ENCODE measurements at regions not wholly inside any gene's neighbourhood (a gene's known extent, or its start where the extent isn't known, plus 50 kb on each side); places are given as distances from the start of the nearest gene placed in this dataset.

DNA sequence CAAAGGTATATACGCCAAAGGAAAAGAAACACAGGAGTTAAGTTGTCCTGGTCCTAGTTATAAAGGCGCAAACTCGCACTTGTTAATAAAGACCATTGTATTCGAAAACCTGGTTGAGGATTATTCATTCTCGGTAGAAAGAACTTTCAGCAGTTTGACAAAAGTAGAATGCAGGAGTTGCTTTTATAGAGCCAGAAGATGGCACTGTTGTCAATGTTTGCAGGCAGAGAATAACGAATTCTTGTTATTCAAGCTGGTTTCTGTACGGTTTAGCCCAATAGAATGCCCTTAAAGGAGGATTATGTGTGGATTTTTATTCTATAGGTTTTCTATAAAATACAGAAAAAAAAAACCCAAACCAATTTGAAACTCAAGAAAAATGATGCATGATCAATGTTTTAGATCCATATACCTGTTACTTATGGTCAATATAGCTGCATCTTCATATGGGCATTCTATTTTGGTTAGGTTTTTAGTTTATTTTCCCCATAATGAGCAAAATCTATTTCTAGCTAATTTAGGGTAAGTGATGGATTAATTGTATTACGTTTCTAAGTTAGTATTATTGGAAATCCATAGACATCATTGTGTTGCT is 510.3 kb downstream of the PLCL1 start:
- H3K27ac ChIP-seq: no peak overlapping the region
- CTCF ChIA-PET: interaction anchor here (0.6 to 2.3 kb wide), 22 partner anchors 9 to 1597 kb away, joined by 3 to 10 read pairs (median 4); no protein-coding TSS in a partner anchor
- peak; percentile 14 for DNase-seq (ENCODE audit: low spot score)
- TF ChIP-seq, protein P1, sequence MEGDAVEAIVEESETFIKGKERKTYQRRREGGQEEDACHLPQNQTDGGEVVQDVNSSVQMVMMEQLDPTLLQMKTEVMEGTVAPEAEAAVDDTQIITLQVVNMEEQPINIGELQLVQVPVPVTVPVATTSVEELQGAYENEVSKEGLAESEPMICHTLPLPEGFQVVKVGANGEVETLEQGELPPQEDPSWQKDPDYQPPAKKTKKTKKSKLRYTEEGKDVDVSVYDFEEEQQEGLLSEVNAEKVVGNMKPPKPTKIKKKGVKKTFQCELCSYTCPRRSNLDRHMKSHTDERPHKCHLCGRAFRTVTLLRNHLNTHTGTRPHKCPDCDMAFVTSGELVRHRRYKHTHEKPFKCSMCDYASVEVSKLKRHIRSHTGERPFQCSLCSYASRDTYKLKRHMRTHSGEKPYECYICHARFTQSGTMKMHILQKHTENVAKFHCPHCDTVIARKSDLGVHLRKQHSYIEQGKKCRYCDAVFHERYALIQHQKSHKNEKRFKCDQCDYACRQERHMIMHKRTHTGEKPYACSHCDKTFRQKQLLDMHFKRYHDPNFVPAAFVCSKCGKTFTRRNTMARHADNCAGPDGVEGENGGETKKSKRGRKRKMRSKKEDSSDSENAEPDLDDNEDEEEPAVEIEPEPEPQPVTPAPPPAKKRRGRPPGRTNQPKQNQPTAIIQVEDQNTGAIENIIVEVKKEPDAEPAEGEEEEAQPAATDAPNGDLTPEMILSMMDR (conservative IDR thresholded peaks at IDR 0.05; ENCODE audit: low read depth): peak; percentile 70
- POLR2A ChIA-PET (ENCODE audit: low non-redundant PET): no interaction called here

DNA sequence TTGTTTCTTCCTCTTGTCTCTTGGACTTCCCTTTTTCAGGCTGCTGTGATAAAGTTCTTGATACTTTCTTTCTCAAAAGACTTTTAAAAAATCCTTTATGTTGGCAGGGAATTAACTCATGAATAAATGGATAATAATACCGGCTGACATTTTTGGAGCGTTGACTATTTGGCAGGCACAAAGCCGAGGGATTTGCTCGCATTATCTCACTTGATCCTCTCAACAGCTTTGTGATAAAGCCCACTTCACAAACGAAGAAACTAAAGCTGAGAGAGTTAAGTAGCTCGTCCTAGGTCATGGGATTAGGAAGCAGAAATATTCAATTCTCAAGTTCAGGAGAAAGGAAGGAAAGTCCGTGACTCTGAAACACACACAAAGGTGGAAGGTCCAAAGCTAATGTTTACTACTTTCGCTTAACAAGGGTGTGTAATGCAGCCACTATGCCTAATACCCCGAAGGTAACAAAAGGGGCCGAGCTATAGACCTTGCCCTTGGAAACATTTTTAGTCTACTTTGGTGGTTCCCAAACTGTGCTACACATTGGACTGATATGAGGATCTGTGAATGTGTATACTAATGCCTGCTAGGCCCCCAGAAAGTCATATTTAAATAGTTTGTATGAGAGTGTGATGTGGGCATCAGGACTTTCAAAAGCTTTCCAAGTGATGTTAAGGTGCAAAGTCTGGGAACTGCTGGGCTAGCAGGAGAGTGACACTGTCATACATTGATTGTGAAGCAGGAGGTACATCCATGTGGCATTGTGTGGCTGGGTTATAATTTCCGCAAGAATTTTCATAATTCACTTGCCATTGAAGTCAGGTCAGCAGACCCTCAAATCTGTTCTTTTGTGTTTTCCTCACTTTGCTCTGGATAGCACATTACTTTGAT is 508.4 kb downstream of the PLCL1 start:
- DNase-seq (ENCODE audit: low spot score): no peak
- ChIA-PET CTCF (interaction anchor here (0.5 to 2.3 kb wide), 6 partner anchors 16 to 1427 kb away, joined by 3 to 10 read pairs (median 4); no protein-coding TSS in a partner anchor), POLR2A (ENCODE audit: low non-redundant PET) (no interaction called here)
- no peak overlapping the region for H3K27ac ChIP-seq
- TF ChIP-seq, protein P1 (conservative IDR thresholded peaks at IDR 0.05; ENCODE audit: low read depth): no peak

DNA sequence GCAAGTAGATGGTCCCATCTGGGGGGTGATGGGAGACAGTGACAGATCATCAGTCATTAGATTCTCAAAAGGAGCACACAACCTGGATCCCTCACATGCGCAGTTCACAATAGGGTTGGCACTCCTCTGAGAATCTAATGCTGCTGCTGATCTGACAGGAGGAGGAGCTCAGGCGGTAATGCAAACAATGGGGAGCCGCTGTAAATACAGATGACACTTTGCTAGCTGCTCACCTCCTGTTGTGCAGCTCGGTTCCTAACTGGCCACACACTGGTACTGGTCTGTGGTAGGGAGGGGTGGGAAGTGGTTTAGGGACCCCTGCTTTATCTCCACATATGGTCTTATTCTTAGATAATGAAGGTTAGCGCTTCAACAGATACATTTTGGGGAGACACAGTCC is 506.6 kb downstream of the PLCL1 start:
- TF ChIP-seq, protein P1 (conservative IDR thresholded peaks at IDR 0.05; ENCODE audit: low read depth): no peak
- no peak overlapping the region for H3K27ac ChIP-seq
- DNase-seq (ENCODE audit: low spot score): no peak
- POLR2A ChIA-PET (ENCODE audit: low non-redundant PET): interaction anchor here (0.6 kb wide), 1 partner anchor 13 kb away, joined by 5 read pairs; no protein-coding TSS in a partner anchor
- CTCF ChIA-PET: interaction anchor here (0.6 to 1.5 kb wide), 2 partner anchors 14 to 1156 kb away, joined by 4 to 5 read pairs; no protein-coding TSS in a partner anchor

DNA sequence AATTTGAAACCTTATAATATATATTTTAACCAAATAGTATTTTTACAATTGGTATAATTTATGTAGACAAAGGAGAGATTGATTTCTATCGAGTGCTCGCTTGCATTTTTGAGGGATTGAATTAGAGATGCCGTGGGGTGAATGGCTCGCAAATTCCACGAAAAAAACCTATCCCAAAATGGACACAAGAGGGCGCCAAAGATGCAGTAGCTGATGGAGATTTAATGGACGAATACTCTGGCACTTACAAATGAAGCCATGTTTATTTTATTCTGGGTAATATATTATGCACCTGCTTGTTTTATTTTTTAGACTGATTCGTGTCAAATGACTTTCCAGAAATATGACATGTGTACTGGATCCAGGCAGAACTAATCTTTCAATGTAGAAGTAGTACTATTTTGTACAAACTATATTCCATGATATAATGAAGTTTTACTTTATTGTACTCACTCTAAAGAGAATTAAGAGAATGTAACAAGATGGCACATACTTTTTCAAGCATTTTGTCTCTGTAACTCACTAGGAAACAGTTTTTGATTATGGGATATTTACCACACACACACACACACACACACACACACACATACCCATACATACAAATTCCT is 505.4 kb downstream of the PLCL1 start:
- ChIA-PET POLR2A (ENCODE audit: low non-redundant PET) (no interaction called here), CTCF (interaction anchor here (0.6 to 1.6 kb wide), 12 partner anchors 11 to 1553 kb away, joined by 3 to 10 read pairs (median 4); no protein-coding TSS in a partner anchor)
- H3K27ac ChIP-seq: no peak overlapping the region
- DNase-seq (ENCODE audit: low spot score): peak; percentile 56
- TF ChIP-seq, protein P1 (conservative IDR thresholded peaks at IDR 0.05; ENCODE audit: low read depth): peak; percentile 89

DNA sequence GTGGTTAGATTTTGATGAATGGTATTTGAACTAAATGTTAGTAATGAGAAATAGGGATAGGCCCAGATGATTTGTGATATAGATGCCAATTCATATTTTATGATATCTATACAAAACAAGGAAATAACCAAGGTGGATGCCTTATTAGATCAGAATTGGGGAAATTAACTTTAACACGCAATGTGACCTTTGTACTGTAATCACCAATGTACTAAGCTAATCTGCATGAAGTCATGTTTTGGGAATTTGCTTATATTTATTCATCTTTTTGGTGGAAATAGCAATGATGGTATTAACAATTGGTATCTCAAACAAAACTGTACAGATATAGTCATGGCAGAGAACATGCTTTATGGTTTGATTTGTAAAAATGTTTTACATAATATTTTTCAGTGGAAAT is 504.7 kb downstream of the PLCL1 start:
- CTCF ChIA-PET: interaction anchor here (0.6 to 1.6 kb wide), 9 partner anchors 12 to 1554 kb away, joined by 3 to 10 read pairs (median 3); no protein-coding TSS in a partner anchor
- POLR2A ChIA-PET (ENCODE audit: low non-redundant PET): no interaction called here
- TF ChIP-seq, protein P1 (conservative IDR thresholded peaks at IDR 0.05; ENCODE audit: low read depth): no peak

DNA sequence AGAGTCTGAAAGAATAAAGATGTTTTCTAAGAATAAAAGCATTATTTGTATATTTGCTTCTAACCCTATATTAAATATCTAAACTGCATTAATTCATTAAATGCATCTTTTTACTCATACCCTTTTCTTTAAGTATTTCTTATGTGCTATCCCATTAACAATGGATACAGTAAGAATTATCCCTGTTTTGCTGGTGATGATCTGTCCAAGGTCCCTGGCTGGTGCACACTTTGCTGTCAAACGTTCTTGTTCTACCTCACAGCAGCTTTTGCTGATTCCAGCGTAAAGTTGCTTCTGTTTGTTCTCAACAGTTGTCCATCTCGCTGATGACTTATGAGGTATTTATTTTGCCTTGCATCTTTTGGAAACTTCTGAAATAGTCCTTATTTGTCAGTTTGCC is 504.0 kb downstream of the PLCL1 start:
- DNase-seq (ENCODE audit: low spot score): no peak
- H3K27ac ChIP-seq: no peak overlapping the region
- POLR2A ChIA-PET (ENCODE audit: low non-redundant PET): no interaction called here
- TF ChIP-seq, protein P1 (conservative IDR thresholded peaks at IDR 0.05; ENCODE audit: low read depth): no peak
- CTCF ChIA-PET: no interaction called here

More for the DNA sequence above, 504.7 kb downstream of the PLCL1 start:
- DNase-seq (ENCODE audit: low spot score): no peak
- no peak overlapping the region for H3K27ac ChIP-seq

Measured in RWPE1 (cell line).